Peyer's patch (tissue), 4 donors: ENCODE measurements at regions not wholly inside any gene's neighbourhood (a gene's known extent, or its start where the extent isn't known, plus 50 kb on each side); places are given as distances from the start of the nearest gene placed in this dataset.
A peak's percentile ranks its signal among the peaks of the same experiment; 100 is the strongest.

ENCODE experiments used
- DNase-seq, 3 donors: peaks; one replicate each; pipeline ENCODE4 v3.0.0-alpha.2; 2017 to 2019
- H3K27ac ChIP-seq, 4 donors: fragments of 200-600 bp; sonication (generic); one replicate each; pipeline ENCODE4 v1.5.1; 2016 to 2019
- H3K27me3 ChIP-seq, 2 donors: fragments of 200-600 bp; sonication (generic); one replicate each; pipeline ENCODE4 v1.5.1; 2019
- H3K36me3 ChIP-seq, 3 donors: fragments of 200-600 bp; sonication (generic); one replicate each; pipeline ENCODE4 v1.5.1; 2016 to 2019
- H3K4me1 ChIP-seq, 4 donors: fragments of 200-600 bp; sonication (generic); one replicate each; pipeline ENCODE4 v1.5.1; 2016 to 2019
- H3K4me3 ChIP-seq, 4 donors: fragments of 200-600 bp; sonication (generic); 1 replicate in 3 of 4; 2 replicates in 1 of 4; pipeline ENCODE4 v1.5.1; 2016 to 2019; ENCODE audit warnings: mild to moderate bottlenecking in 1 of 4
- H3K9me3 ChIP-seq, 4 donors: fragments of 200-600 bp; sonication (generic); one replicate each; pipeline ENCODE4 v1.5.1; 2016 to 2019; ENCODE audit warnings: mild to moderate bottlenecking in 1 of 4
- CTCF ChIP-seq, 6 experiments: fragments of 450-650 bp in 4 of 6; fragments of 200-600 bp in 2 of 6; sonication (generic) in 1 of 6; IDR thresholded peaks; one replicate each; pipeline ENCODE4 v1.5.1; 2017 to 2019; ENCODE audit warnings: antibody characterized with exemption in 6 of 6, mild to moderate bottlenecking in 3 of 6, moderate library complexity in 1 of 6
- POLR2A ChIP-seq, 2 donors: fragments of 450-650 bp; IDR thresholded peaks; one replicate each; pipeline ENCODE4 v1.5.1; 2017; ENCODE audit warnings: antibody characterized with exemption in 2 of 2, mild to moderate bottlenecking in 2 of 2, moderate library complexity in 2 of 2

DNA sequence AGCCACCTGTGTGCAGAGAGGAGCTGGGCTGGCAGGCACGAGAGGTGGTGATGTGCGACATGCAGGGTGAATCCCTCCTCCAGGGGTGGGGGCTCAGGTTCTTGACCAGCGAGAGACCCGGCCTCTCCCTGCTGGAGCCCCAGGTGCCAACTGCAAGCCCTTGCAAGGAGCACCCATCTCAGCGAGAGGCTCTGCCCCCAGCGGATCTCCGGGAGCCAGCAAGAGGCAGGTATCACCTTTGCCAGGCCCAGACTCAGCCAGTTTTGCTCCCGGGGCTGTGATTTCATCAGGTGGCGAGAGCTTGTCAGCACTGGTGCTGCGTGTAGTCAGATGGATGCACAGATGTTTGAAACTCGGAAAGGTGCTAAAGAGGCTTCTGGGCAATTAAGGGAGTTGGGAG lies 87.7 kb downstream of the TFAP2C start:
- no peaks in the 10 kb centered on the region for H3K9me3 ChIP-seq
- no peak for DNase-seq
- H3K27me3 ChIP-seq = no peaks in the 10 kb centered on the region
- H3K27ac ChIP-seq = no peak overlapping the region
- H3K4me1 ChIP-seq = no peaks in the 10 kb centered on the region
- TF ChIP-seq CTCF (IDR thresholded peaks at IDR 0.05) = no peak
- no peak for TF ChIP-seq POLR2A (IDR thresholded peaks at IDR 0.05)
- no peaks in the 10 kb centered on the region for H3K36me3 ChIP-seq
- no peak overlapping the region for H3K4me3 ChIP-seq

GRCh38 chr20:56718816-56719215 lies 89.7 kb downstream of the TFAP2C start:
- DNase-seq = no peak
- Histone ChIP-seq H3K36me3 (no peaks in the 10 kb centered on the region), H3K4me3 (no peak overlapping the region), H3K4me1 (no peaks in the 10 kb centered on the region), H3K27me3 (no peaks in the 10 kb centered on the region), H3K27ac (no peak overlapping the region), H3K9me3 (no peaks in the 10 kb centered on the region)
- no peak for TF ChIP-seq POLR2A (IDR thresholded peaks at IDR 0.05)
- TF ChIP-seq CTCF (IDR thresholded peaks at IDR 0.05) = no peak

- no peaks in the 10 kb centered on the region for H3K36me3 ChIP-seq
- TF ChIP-seq CTCF (IDR thresholded peaks at IDR 0.05) (no peak), POLR2A (IDR thresholded peaks at IDR 0.05) (no peak)
- H3K9me3 ChIP-seq = no peaks in the 10 kb centered on the region
- H3K4me1 ChIP-seq = no peaks in the 10 kb centered on the region
- DNase-seq = no peak
- no peaks in the 10 kb centered on the region for H3K27me3 ChIP-seq
- H3K4me3 ChIP-seq = no peak overlapping the region
- no peak overlapping the region for H3K27ac ChIP-seq
Observed at GRCh38 chr20:56720620-56721213, 91.6 kb downstream of the TFAP2C start.

GRCh38 chr20:56722042-56722441 lies 92.9 kb downstream of the TFAP2C start:
- Histone ChIP-seq H3K9me3 (no peaks in the 10 kb centered on the region), H3K4me3 (no peak overlapping the region), H3K4me1 (no peaks in the 10 kb centered on the region), H3K27me3 (no peaks in the 10 kb centered on the region), H3K36me3 (no peaks in the 10 kb centered on the region), H3K27ac (no peak overlapping the region)
- TF ChIP-seq POLR2A (IDR thresholded peaks at IDR 0.05) (no peak), CTCF (IDR thresholded peaks at IDR 0.05) (no peak)
- peak in 1 of 3 donors; percentile 47 for DNase-seq

DNA sequence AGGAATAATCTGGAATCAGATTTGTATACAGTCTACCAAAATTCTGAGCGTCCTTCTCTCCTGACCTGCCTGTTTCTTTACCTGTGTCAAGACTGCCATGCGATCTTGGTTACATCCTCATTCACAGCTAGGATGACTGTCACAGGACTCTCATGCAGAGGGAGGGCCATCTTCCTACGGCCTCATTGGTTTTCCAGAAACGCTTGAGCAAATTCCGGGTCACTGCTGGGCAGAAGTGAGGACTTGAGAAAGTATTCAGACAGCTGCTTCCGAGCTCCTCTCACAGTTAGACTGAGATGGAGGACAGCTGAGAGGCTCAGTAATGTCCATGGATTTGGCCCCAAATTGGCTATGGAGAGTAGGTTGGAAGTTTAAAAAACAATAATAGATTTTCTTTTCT lies 94.2 kb downstream of the TFAP2C start:
- Histone ChIP-seq H3K4me3 (no peak overlapping the region), H3K9me3 (no peaks in the 10 kb centered on the region), H3K27me3 (no peaks in the 10 kb centered on the region), H3K27ac (no peak overlapping the region), H3K36me3 (no peaks in the 10 kb centered on the region), H3K4me1 (no peaks in the 10 kb centered on the region)
- TF ChIP-seq POLR2A (IDR thresholded peaks at IDR 0.05) (no peak), CTCF (IDR thresholded peaks at IDR 0.05) (no peak)
- DNase-seq = no peak

DNA sequence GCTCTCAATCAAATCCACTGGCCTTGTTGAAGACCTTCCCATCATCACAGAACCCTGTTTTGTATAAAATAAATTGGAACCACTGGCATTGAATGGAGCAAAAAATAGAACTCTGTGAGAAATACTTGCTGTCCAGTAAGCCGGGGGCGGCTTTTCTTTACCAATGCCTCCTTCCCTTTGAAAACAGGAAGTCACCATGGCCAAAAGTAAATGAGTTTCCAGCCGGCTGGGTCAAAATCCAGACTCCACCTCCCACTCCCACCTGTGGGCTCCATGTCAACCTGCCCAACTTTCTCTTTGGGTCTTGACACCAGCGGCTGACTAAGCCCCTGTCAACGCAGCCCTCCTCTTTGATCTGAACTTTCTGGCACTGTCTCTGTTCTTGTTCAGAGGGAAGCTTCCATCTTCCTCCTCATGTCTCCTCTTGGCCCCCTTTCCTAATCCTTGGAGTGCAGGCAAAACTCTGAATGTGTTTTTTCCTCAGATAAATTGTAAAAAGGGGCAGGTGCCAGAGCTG lies 95.2 kb downstream of the TFAP2C start:
- no peaks in the 10 kb centered on the region for H3K27me3 ChIP-seq
- no peak overlapping the region for H3K4me3 ChIP-seq
- H3K27ac ChIP-seq = no peak overlapping the region
- DNase-seq = no peak
- TF ChIP-seq CTCF (IDR thresholded peaks at IDR 0.05) = no peak
- H3K4me1 ChIP-seq = no peaks in the 10 kb centered on the region
- no peaks in the 10 kb centered on the region for H3K9me3 ChIP-seq
- no peaks in the 10 kb centered on the region for H3K36me3 ChIP-seq
